PC-9 (cell line): ENCODE measurements at regions not wholly inside any gene's neighbourhood (a gene's known extent, or its start where the extent isn't known, plus 50 kb on each side); places are given as distances from the start of the nearest gene placed in this dataset.

Source experiments
- CTCF ChIP-seq: fragments of 200-600 bp; sonication (generic); conservative IDR thresholded peaks from 2 replicates; pipeline ENCODE4 v1.6.1; 2017; ENCODE audit warnings: mixed run types, antibody characterized with exemption, mild to moderate bottlenecking, moderate library complexity
- EZH2 ChIP-seq: fragments of 200-600 bp; sonication (generic); IDR thresholded peaks from 2 replicates; pipeline ENCODE4 v1.8.0; 2017; ENCODE audit warnings: antibody characterized with exemption, low read depth

- TF ChIP-seq CTCF, result no peak
- TF ChIP-seq EZH2, result no peak
These were observed 69.0 kb downstream of the DIO3 start for GRCh38 chr14:101630056-101630965.
